Tibial nerve (tissue), 4 donors: ENCODE measurements at regions not wholly inside any gene's neighbourhood (a gene's known extent, or its start where the extent isn't known, plus 50 kb on each side); places are given as distances from the start of the nearest gene placed in this dataset.

Experiments used
- CTCF ChIP-seq, 5 experiments: fragments of 200-600 bp in 3 of 5; fragments of 450-650 bp in 2 of 5; sonication (generic) in 3 of 5; IDR thresholded peaks; one replicate each; pipeline ENCODE4 v1.5.1; 2016 to 2019; ENCODE audit warnings: antibody characterized with exemption in 5 of 5, mild to moderate bottlenecking in 3 of 5, moderate library complexity in 2 of 5
- EP300 ChIP-seq, 2 donors: sonication (generic); formaldehyde crosslinking; IDR thresholded peaks; one replicate each; pipeline ENCODE4 v1.6.1; 2017; ENCODE audit warnings: antibody characterized with exemption in 2 of 2, mild to moderate bottlenecking in 1 of 2
- POLR2A ChIP-seq, 2 donors: fragments of 450-650 bp; IDR thresholded peaks; one replicate each; pipeline ENCODE4 v1.6.1; 2017; ENCODE audit warnings: antibody characterized with exemption in 2 of 2, mild to moderate bottlenecking in 2 of 2, moderate library complexity in 2 of 2

DNA sequence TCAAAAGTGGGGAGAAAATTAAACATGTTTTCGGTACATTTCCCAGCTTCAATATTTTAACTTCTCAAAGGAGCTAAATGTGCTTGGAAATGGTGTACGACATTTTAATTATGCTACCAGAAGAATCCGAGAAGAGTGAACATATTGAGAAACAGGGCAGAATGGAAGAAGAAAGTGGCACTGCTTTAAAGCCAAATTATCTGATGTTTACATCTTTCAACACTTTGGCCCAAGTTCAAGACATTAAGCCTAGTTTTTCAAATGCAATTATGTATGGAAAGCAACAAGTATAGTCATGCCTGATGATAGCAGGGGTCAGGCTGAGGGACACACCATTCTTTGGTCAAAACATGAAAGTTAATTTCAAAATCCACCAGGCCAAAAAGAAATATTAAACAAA, 577.9 kb upstream of the ZFP42 start:
- no peak for TF ChIP-seq CTCF (IDR thresholded peaks at IDR 0.05)
- no peak for TF ChIP-seq POLR2A (IDR thresholded peaks at IDR 0.05)
- TF ChIP-seq EP300 (IDR thresholded peaks at IDR 0.05) = no peak
